H9 (cell line): ENCODE measurements at regions not wholly inside any gene's neighbourhood (a gene's known extent, or its start where the extent isn't known, plus 50 kb on each side); places are given as distances from the start of the nearest gene placed in this dataset.

ENCODE experiments used
- DNase-seq: peaks from one replicate; pipeline ENCODE4 v3.0.0-alpha.2; 2017
- H2AFZ ChIP-seq: one replicate; pipeline ENCODE4 v1.6.1; 2013; ENCODE audit warnings: mild to moderate bottlenecking, low read length, control low read depth, moderate library complexity
- H2AK5ac ChIP-seq: 2 replicates; pipeline ENCODE4 v1.6.1; 2013; ENCODE audit warnings: low read length, control low read depth, mixed read lengths; ENCODE audit not compliant: insufficient read length
- H2BK120ac ChIP-seq: one replicate; pipeline ENCODE4 v1.6.1; 2013; ENCODE audit warnings: low read depth, mild to moderate bottlenecking, low read length, control low read depth, inconsistent platforms; ENCODE audit not compliant: poor library complexity, severe bottlenecking
- H2BK12ac ChIP-seq: 2 replicates; pipeline ENCODE4 v1.6.1; 2013; ENCODE audit warnings: low read length, control low read depth, mixed read lengths, low read depth; ENCODE audit not compliant: insufficient read length
- H2BK15ac ChIP-seq: 2 replicates; pipeline ENCODE4 v1.6.1; 2013; ENCODE audit warnings: low read depth, low read length, control low read depth
- H2BK20ac ChIP-seq: one replicate; pipeline ENCODE4 v1.6.1; 2013; ENCODE audit warnings: low read depth, mild to moderate bottlenecking, low read length, control low read depth, inconsistent platforms; ENCODE audit not compliant: poor library complexity, severe bottlenecking
- H2BK5ac ChIP-seq: 2 replicates; pipeline ENCODE4 v1.6.1; 2013; ENCODE audit warnings: low read length, control low read depth, mixed read lengths; ENCODE audit not compliant: insufficient read length
- H3K14ac ChIP-seq: 2 replicates; pipeline ENCODE4 v1.6.1; 2013; ENCODE audit warnings: low read length, control low read depth; ENCODE audit not compliant: insufficient read depth
- H3K18ac ChIP-seq: 2 replicates; pipeline ENCODE4 v1.6.1; 2013; ENCODE audit warnings: low read depth, mild to moderate bottlenecking, mixed read lengths, low read length, control low read depth; ENCODE audit not compliant: insufficient read length
- H3K23ac ChIP-seq: 2 replicates; pipeline ENCODE4 v1.6.1; 2013; ENCODE audit warnings: low read length, control low read depth, mixed read lengths, low read depth; ENCODE audit not compliant: insufficient read length
- H3K23me2 ChIP-seq: 2 replicates; pipeline ENCODE4 v1.6.1; 2013; ENCODE audit warnings: low read depth, mild to moderate bottlenecking, mixed read lengths, low read length, control low read depth; ENCODE audit not compliant: insufficient read length, poor library complexity, severe bottlenecking
- H3K27ac ChIP-seq: 2 replicates; pipeline ENCODE4 v1.5.1; 2013; ENCODE audit warnings: low read length, control low read depth, mixed read lengths, low read depth; ENCODE audit not compliant: insufficient read length
- H3K27me3 ChIP-seq: 2 replicates; pipeline ENCODE4 v1.6.1; 2013; ENCODE audit warnings: low read length, control low read depth, inconsistent platforms; ENCODE audit not compliant: insufficient read depth
- H3K4ac ChIP-seq: 2 replicates; pipeline ENCODE4 v1.6.1; 2013; ENCODE audit warnings: low read depth, mild to moderate bottlenecking, control low read depth, inconsistent platforms, low read length, moderate library complexity
- H3K4me1 ChIP-seq: 2 replicates; pipeline ENCODE4 v1.6.1; 2013; ENCODE audit warnings: low read length, control low read depth, inconsistent platforms; ENCODE audit not compliant: insufficient read depth
- H3K4me2 ChIP-seq: 2 replicates; pipeline ENCODE4 v1.6.1; 2013; ENCODE audit warnings: low read length, control low read depth, mixed read lengths; ENCODE audit not compliant: insufficient read length, insufficient read depth
- H3K56ac ChIP-seq: 2 replicates; pipeline ENCODE4 v1.6.1; 2013; ENCODE audit warnings: low read depth, mild to moderate bottlenecking, mixed read lengths, low read length, control low read depth; ENCODE audit not compliant: insufficient read length
- H3K79me1 ChIP-seq: 2 replicates; pipeline ENCODE4 v1.6.1; 2013; ENCODE audit warnings: low read depth, mild to moderate bottlenecking, moderate library complexity, low read length, control low read depth, inconsistent platforms; ENCODE audit not compliant: insufficient read depth, poor library complexity, severe bottlenecking
- H3K79me2 ChIP-seq: 2 replicates; pipeline ENCODE4 v1.6.1; 2013; ENCODE audit warnings: low read length, control low read depth, inconsistent platforms; ENCODE audit not compliant: insufficient read depth
- H3K9ac ChIP-seq: 2 replicates; pipeline ENCODE4 v1.6.1; 2013; ENCODE audit warnings: low read length, control low read depth, mixed read lengths; ENCODE audit not compliant: insufficient read length; ENCODE audit errors: extremely low read depth
- H3K9me3 ChIP-seq: one replicate; pipeline ENCODE4 v1.6.1; 2013; ENCODE audit warnings: low read depth, low read length, inconsistent platforms; ENCODE audit not compliant: control insufficient read depth
- H3T11ph ChIP-seq: one replicate; pipeline ENCODE4 v1.6.1; 2013; ENCODE audit warnings: mild to moderate bottlenecking, low read length, control low read depth, inconsistent platforms
- H4K20me1 ChIP-seq: one replicate; pipeline ENCODE4 v1.6.1; 2013; ENCODE audit not compliant: control insufficient read depth, insufficient read length, insufficient read depth
- H4K5ac ChIP-seq: 2 replicates; pipeline ENCODE4 v1.6.1; 2013; ENCODE audit warnings: low read depth, mild to moderate bottlenecking, mixed read lengths, low read length, control low read depth; ENCODE audit not compliant: insufficient read length
- H4K8ac ChIP-seq: replicated peaks from 2 replicates; pipeline ENCODE4 v1.6.1; 2013; ENCODE audit warnings: low read length, control low read depth, mixed read lengths, low read depth; ENCODE audit not compliant: insufficient read length
- H4K91ac ChIP-seq: 2 replicates; pipeline ENCODE4 v1.6.1; 2013; ENCODE audit warnings: low read depth, mild to moderate bottlenecking, moderate library complexity, mixed read lengths, low read length, control low read depth; ENCODE audit not compliant: insufficient read length
- H3K27ac Mint-ChIP-seq, 3 experiments: 2 replicates in 2 of 3; 3 replicates in 1 of 3; pipeline ENCODE4 v1.8.0; 2020 to 2021; ENCODE audit warnings: mixed read lengths in 3 of 3, mild to moderate bottlenecking in 1 of 3, moderate library complexity in 1 of 3
- H3K27me3 Mint-ChIP-seq: 2 replicates; pipeline ENCODE4 v1.8.0; 2021; ENCODE audit warnings: low read depth, mild to moderate bottlenecking, moderate library complexity, mixed read lengths
- H3K36me3 Mint-ChIP-seq, 3 experiments: 2 replicates in 2 of 3; 3 replicates in 1 of 3; pipeline ENCODE4 v1.8.0; 2020 to 2021; ENCODE audit warnings: low read depth in 3 of 3, mixed read lengths in 3 of 3; ENCODE audit not compliant: insufficient read depth in 1 of 3
- H3K4me1 Mint-ChIP-seq, 2 experiments: 2 replicates each; pipeline ENCODE4 v1.8.0; 2020; ENCODE audit warnings: mixed read lengths in 2 of 2
- H3K4me3 Mint-ChIP-seq, 2 experiments: 2 replicates in 1 of 2; 3 replicates in 1 of 2; pipeline ENCODE4 v1.8.0; 2020 to 2021; ENCODE audit warnings: mild to moderate bottlenecking in 2 of 2, mixed read lengths in 2 of 2, moderate library complexity in 1 of 2
- H3K9me3 Mint-ChIP-seq, 2 experiments: 2 replicates in 1 of 2; 3 replicates in 1 of 2; pipeline ENCODE4 v1.8.0; 2020; ENCODE audit warnings: mild to moderate bottlenecking in 2 of 2, mixed read lengths in 2 of 2, moderate library complexity in 1 of 2
- WGBS: extraction: QIAGEN DNeasy Blood & Tissue Kit; methylation state at CpG from one replicate; pipeline ENCODE4 v1.1.7; 2013; ENCODE audit warnings: missing lambda C conversion rate, low lambda C conversion rate, mixed read lengths; ENCODE audit not compliant: insufficient read length; ENCODE audit errors: extremely low coverage; 5-methylcytosine and 5-hydroxymethylcytosine counted together
- TF ChIP-seq, protein P1 (sequence below): fragments of 200-600 bp; sonication (generic); conservative IDR thresholded peaks from 3 replicates; pipeline ENCODE4 v1.8.0; 2021; ENCODE audit warnings: antibody characterized with exemption, mild to moderate bottlenecking

DNA sequence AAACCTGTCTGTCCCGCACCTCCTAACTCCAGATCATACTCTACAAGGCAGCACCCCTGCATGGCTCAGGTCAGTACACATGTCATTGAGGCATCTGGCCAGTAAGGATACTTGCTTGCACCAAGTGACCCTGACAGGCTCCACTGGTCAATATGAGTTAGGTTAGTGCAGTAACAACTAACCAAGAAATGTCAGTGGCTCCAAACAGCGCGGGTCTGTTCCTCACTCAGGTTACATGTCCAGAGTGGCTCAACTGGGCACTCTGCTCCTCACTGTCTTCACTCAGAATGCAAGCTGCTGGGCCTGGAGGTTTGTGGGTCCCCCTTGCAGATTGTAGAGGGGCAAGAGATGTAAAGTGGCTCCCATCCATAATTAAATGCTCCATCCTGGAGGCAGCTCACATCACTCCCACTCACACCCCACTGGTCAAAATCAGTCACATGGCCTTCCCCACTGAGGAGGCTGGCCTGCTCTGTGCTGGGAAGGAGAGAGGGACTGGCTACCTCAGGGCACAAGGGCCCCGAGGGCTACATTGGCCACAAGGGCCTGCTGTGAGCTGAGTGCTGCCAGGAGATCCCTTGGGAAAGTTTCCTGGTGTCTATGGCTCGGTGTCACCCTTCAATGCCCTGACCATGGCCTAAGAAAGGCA lies 109.1 kb upstream of the GDF10 start:
- Histone ChIP-seq H2BK5ac (no peak overlapping the region), H3K56ac (no peak overlapping the region), H2BK120ac (no peak overlapping the region), H2BK15ac (no peak overlapping the region), H3K4me1 (no peaks in the 10 kb centered on the region), H3K27me3 (no peaks in the 10 kb centered on the region), H3K27ac (no peak overlapping the region), H3T11ph (no peak overlapping the region), H2BK20ac (no peak overlapping the region), H2AFZ (no peak overlapping the region), H4K20me1 (no peaks in the 10 kb centered on the region), H3K4me2 (no peak overlapping the region), H4K91ac (no peak overlapping the region), H3K79me1 (no peaks in the 10 kb centered on the region), H3K23ac (no peak overlapping the region), H3K14ac (no peak overlapping the region), H3K4ac (no peak overlapping the region), H2BK12ac (no peak overlapping the region), H4K8ac (no peak overlapping the region), H4K5ac (no peak overlapping the region), H3K18ac (no peak overlapping the region), H2AK5ac (no peak overlapping the region), H3K9me3 (no peaks in the 10 kb centered on the region), H3K23me2 (no peaks in the 10 kb centered on the region), H3K9ac (no peak overlapping the region), H3K79me2 (no peaks in the 10 kb centered on the region)
- Mint-ChIP-seq H3K4me3 (no peak overlapping the region), H3K27ac (no peak overlapping the region), H3K36me3 (no peaks in the 10 kb centered on the region), H3K4me1 (no peaks in the 10 kb centered on the region; a peak in 2 of 4 replicates), H3K9me3 (peaks cover 0 to 8% of the 10 kb centered on the region in 2 experiments; a peak in 4 of 5 replicates), H3K27me3 (peaks cover 6% of the 10 kb centered on the region)
- TF ChIP-seq, protein P1, sequence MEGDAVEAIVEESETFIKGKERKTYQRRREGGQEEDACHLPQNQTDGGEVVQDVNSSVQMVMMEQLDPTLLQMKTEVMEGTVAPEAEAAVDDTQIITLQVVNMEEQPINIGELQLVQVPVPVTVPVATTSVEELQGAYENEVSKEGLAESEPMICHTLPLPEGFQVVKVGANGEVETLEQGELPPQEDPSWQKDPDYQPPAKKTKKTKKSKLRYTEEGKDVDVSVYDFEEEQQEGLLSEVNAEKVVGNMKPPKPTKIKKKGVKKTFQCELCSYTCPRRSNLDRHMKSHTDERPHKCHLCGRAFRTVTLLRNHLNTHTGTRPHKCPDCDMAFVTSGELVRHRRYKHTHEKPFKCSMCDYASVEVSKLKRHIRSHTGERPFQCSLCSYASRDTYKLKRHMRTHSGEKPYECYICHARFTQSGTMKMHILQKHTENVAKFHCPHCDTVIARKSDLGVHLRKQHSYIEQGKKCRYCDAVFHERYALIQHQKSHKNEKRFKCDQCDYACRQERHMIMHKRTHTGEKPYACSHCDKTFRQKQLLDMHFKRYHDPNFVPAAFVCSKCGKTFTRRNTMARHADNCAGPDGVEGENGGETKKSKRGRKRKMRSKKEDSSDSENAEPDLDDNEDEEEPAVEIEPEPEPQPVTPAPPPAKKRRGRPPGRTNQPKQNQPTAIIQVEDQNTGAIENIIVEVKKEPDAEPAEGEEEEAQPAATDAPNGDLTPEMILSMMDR, result no peak
- no CpG with 5 or more reads among the region's 5 CpGs for WGBS
- DNase-seq, result no peak
